ENCODE measurements at regions not wholly inside any gene's neighbourhood (a gene's known extent, or its start where the extent isn't known, plus 50 kb on each side); places are given as distances from the start of the nearest gene placed in this dataset.

DNA sequence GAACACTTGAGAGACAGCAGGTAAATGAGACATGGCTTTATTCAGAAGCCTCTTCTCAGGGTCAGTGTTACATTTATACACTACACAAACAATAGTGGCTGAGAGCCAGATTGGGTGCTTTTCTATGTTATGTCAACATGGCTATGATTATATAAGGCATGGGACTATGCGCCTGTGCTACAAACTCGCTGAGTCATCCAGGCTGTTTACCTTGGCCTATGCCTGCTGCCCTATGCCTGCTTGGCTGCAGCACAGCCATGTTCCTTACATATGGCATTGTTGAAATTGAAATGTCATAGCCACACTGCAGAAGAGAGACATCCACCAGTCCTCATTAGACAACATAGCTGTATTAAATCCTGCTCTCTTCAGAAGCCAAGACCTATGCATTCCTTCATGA, 236.3 kb upstream of the NWD2 start:
- no peak for DNase-seq (ENCODE audit: low read depth, low spot score)
- TF ChIP-seq ZNF274 (IDR thresholded peaks at IDR 0.05; ENCODE audit: low read depth, low read length), result no peak
- no peaks in the 10 kb centered on the region for H3K4me1 ChIP-seq (ENCODE audit: insufficient read depth, insufficient read length)
- no peaks in the 10 kb centered on the region for H3K27me3 ChIP-seq (ENCODE audit: insufficient read depth, insufficient read length)
- no peak overlapping the region for H3K4me3 ChIP-seq (ENCODE audit: insufficient read length, low read depth)
- H3K9me3 ChIP-seq (ENCODE audit: insufficient read depth, low read length), result no peaks in the 10 kb centered on the region; the same call in 1 of the 2 replicates
- H3K9ac ChIP-seq (ENCODE audit: insufficient read length, low read depth), result no peak overlapping the region
- H3K36me3 ChIP-seq (ENCODE audit: insufficient read depth, insufficient read length, low read length), result no peaks in the 10 kb centered on the region

DNA sequence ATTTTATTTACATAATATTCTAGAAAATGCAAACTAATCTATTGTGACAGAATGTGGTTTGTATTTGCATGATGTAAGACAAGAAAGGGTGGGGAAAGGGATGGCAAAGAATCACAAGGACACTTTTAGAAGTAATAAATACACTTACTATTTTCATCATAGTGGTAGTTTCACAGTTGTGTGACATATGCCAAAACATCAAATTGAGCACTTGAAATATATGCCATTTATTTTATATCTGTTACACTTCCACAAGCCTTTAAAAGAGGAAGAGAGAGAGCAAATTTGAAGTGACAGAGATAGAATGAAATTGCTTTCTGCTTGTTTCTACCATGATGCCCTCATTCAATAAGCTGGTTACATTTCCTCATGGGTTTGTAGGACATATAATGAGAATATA, 230.0 kb upstream of the NWD2 start:
- no peaks in the 10 kb centered on the region for H3K36me3 ChIP-seq (ENCODE audit: insufficient read depth, insufficient read length, low read length)
- DNase-seq (ENCODE audit: low read depth, low spot score), result no peak
- H3K4me1 ChIP-seq (ENCODE audit: insufficient read depth, insufficient read length), result no peaks in the 10 kb centered on the region
- no peaks in the 10 kb centered on the region for H3K9me3 ChIP-seq (ENCODE audit: insufficient read depth, low read length)
- no peak overlapping the region for H3K9ac ChIP-seq (ENCODE audit: insufficient read length, low read depth)
- no peak overlapping the region for H3K4me3 ChIP-seq (ENCODE audit: insufficient read length, low read depth)
- no peaks in the 10 kb centered on the region for H3K27me3 ChIP-seq (ENCODE audit: insufficient read depth, insufficient read length)
- TF ChIP-seq SUZ12 (IDR thresholded peaks at IDR 0.05; ENCODE audit: extremely low read depth, insufficient read depth, insufficient read length), result no peak
- TF ChIP-seq ZNF274 (IDR thresholded peaks at IDR 0.05; ENCODE audit: low read depth, low read length), result no peak
- no peak for TF ChIP-seq YY1 (IDR thresholded peaks at IDR 0.05; ENCODE audit: insufficient read depth, insufficient read length)

DNA sequence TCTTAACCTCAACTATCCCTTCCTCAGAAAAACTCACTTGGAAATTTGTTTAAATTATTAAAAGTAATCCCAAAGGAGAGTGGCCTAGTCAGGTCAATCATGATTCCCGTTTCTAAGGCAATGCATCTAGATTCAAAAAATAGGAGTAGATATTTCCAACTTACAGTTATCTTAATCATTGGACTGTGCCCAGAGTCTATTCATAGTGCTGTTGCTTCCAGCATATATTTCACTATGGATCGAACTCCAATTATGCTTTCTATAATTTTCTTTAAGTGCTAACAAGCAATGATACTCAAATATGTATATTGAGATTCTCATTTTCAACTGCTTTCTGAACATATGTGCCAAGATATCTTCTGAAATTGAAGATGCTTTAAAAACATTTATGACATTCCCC, 229.2 kb upstream of the NWD2 start:
- no peaks in the 10 kb centered on the region for H3K27me3 ChIP-seq (ENCODE audit: insufficient read depth, insufficient read length)

DNA sequence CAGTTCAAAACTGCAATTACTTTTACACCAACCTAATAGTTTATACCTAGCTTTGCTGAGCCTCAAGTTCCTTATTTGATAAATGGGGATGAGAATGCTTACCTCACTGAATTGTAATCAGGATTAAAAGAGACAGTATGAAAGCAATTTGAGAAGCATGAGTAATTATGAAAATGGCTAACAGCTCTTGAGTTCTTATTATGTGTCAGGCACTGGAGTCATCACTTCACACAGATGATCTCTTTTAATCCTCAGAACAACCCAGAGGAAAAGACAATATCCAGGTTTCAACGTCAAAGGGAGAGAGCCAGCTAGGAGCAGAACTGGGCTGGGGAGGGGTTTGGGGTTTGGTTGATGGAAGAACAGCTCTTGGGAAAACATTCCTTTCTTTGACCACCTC, 221.0 kb upstream of the NWD2 start:
- DNase-seq (ENCODE audit: low read depth, low spot score), result no peak
- H3K4me1 ChIP-seq (ENCODE audit: insufficient read depth, insufficient read length), result no peaks in the 10 kb centered on the region
- H3K4me3 ChIP-seq (ENCODE audit: insufficient read length, low read depth), result no peak overlapping the region
- H3K36me3 ChIP-seq (ENCODE audit: insufficient read depth, insufficient read length, low read length), result no peaks in the 10 kb centered on the region
- H3K27me3 ChIP-seq (ENCODE audit: insufficient read depth, insufficient read length), result no peaks in the 10 kb centered on the region
- no peak for TF ChIP-seq YY1 (IDR thresholded peaks at IDR 0.05; ENCODE audit: insufficient read depth, insufficient read length)
- TF ChIP-seq ZNF274 (IDR thresholded peaks at IDR 0.05; ENCODE audit: low read depth, low read length), result no peak
- no peak for TF ChIP-seq SUZ12 (IDR thresholded peaks at IDR 0.05; ENCODE audit: extremely low read depth, insufficient read depth, insufficient read length)
- H3K9me3 ChIP-seq (ENCODE audit: insufficient read depth, low read length), result no peaks in the 10 kb centered on the region
- H3K9ac ChIP-seq (ENCODE audit: insufficient read length, low read depth), result no peak overlapping the region

More for the DNA sequence above, 229.2 kb upstream of the NWD2 start:
- H3K36me3 ChIP-seq (ENCODE audit: insufficient read depth, insufficient read length, low read length), result no peaks in the 10 kb centered on the region
- no peak for DNase-seq (ENCODE audit: low read depth, low spot score)
- H3K4me1 ChIP-seq (ENCODE audit: insufficient read depth, insufficient read length), result no peaks in the 10 kb centered on the region
- H3K9me3 ChIP-seq (ENCODE audit: insufficient read depth, low read length), result no peaks in the 10 kb centered on the region
- no peak overlapping the region for H3K4me3 ChIP-seq (ENCODE audit: insufficient read length, low read depth)
- no peak overlapping the region for H3K9ac ChIP-seq (ENCODE audit: insufficient read length, low read depth)
- TF ChIP-seq YY1 (IDR thresholded peaks at IDR 0.05; ENCODE audit: insufficient read depth, insufficient read length) (no peak), ZNF274 (IDR thresholded peaks at IDR 0.05; ENCODE audit: low read depth, low read length) (no peak), SUZ12 (IDR thresholded peaks at IDR 0.05; ENCODE audit: extremely low read depth, insufficient read depth, insufficient read length) (no peak)

DNA sequence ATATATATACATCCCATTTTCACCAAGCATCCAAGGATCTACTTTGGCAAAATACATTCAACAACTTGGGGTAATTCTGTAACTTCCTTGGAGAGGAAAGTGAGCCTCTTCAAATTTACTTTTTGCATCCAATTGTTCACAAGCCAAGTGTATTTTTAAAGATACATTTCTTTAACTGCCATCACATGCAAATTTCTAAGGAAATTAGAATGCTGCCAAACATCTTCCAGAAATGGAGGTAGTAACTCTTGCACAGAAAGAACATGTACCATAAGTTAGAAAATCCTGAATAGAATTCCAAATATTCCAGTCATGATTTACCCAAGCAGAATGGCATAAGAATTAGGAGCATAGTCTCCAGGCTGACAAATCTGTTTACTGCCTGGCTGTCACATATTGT, 220.5 kb upstream of the NWD2 start:
- DNase-seq (ENCODE audit: low read depth, low spot score), result no peak

DNA sequence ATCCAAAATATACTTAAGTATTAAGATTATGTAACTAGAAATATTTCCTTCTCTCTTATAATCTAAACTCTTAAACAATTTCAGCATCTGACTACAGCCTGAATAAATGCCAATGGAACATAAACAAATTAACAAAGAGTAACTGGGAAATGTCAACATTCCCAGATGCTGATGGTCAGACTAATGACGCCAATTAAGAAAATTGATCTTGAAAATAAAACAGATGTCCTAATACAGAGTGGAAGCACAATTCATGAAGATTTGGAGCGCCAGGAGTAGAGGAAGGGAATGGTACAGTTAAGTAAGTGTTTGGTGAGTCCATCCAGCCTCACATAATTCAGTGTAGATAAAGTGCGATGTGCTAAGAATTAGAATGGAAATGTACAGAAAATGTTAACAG, 203.7 kb upstream of the NWD2 start:
- H3K4me1 ChIP-seq (ENCODE audit: insufficient read depth, insufficient read length), result no peaks in the 10 kb centered on the region
- H3K9ac ChIP-seq (ENCODE audit: insufficient read length, low read depth), result no peak overlapping the region
- H3K9me3 ChIP-seq (ENCODE audit: insufficient read depth, low read length), result no peaks in the 10 kb centered on the region
- H3K36me3 ChIP-seq (ENCODE audit: insufficient read depth, insufficient read length, low read length), result no peaks in the 10 kb centered on the region
- no peak overlapping the region for H3K4me3 ChIP-seq (ENCODE audit: insufficient read length, low read depth)
- H3K27me3 ChIP-seq (ENCODE audit: insufficient read depth, insufficient read length), result no peaks in the 10 kb centered on the region
- TF ChIP-seq ZNF274 (IDR thresholded peaks at IDR 0.05; ENCODE audit: low read depth, low read length) (no peak), YY1 (IDR thresholded peaks at IDR 0.05; ENCODE audit: insufficient read depth, insufficient read length) (no peak), SUZ12 (IDR thresholded peaks at IDR 0.05; ENCODE audit: extremely low read depth, insufficient read depth, insufficient read length) (no peak)
- DNase-seq (ENCODE audit: low read depth, low spot score), result no peak

More for the DNA sequence above, 220.5 kb upstream of the NWD2 start:
- Histone ChIP-seq H3K36me3 (ENCODE audit: insufficient read depth, insufficient read length, low read length) (no peaks in the 10 kb centered on the region), H3K9me3 (ENCODE audit: insufficient read depth, low read length) (no peaks in the 10 kb centered on the region), H3K4me3 (ENCODE audit: insufficient read length, low read depth) (no peak overlapping the region), H3K4me1 (ENCODE audit: insufficient read depth, insufficient read length) (no peaks in the 10 kb centered on the region), H3K9ac (ENCODE audit: insufficient read length, low read depth) (no peak overlapping the region), H3K27me3 (ENCODE audit: insufficient read depth, insufficient read length) (no peaks in the 10 kb centered on the region)
- TF ChIP-seq SUZ12 (IDR thresholded peaks at IDR 0.05; ENCODE audit: extremely low read depth, insufficient read depth, insufficient read length), result no peak

DNA sequence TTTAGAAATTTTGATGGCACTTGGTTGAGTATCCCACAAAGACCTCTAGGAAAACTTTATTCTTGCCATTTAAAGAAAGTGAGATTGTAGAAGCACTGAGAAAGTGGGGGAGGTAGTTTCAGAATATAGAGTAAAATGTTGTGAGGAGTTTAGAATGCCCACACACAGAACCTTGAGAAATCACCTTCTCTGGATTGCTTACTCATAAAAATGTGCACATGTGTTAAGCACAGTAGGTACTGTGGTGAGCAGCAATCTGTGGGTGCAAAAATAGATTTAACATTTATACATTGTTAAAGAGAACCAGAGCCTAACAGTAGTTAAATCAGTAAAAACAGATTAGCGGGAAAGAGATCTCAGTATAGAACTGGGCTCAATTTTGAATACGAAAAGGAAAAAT, 201.2 kb upstream of the NWD2 start:
- no peak overlapping the region for H3K4me3 ChIP-seq (ENCODE audit: insufficient read length, low read depth)
- no peak overlapping the region for H3K9ac ChIP-seq (ENCODE audit: insufficient read length, low read depth)
- H3K27me3 ChIP-seq (ENCODE audit: insufficient read depth, insufficient read length), result no peaks in the 10 kb centered on the region
- H3K36me3 ChIP-seq (ENCODE audit: insufficient read depth, insufficient read length, low read length), result no peaks in the 10 kb centered on the region
- no peaks in the 10 kb centered on the region for H3K4me1 ChIP-seq (ENCODE audit: insufficient read depth, insufficient read length)
- TF ChIP-seq SUZ12 (IDR thresholded peaks at IDR 0.05; ENCODE audit: extremely low read depth, insufficient read depth, insufficient read length) (no peak), YY1 (IDR thresholded peaks at IDR 0.05; ENCODE audit: insufficient read depth, insufficient read length) (no peak), ZNF274 (IDR thresholded peaks at IDR 0.05; ENCODE audit: low read depth, low read length) (no peak)
- H3K9me3 ChIP-seq (ENCODE audit: insufficient read depth, low read length), result no peaks in the 10 kb centered on the region
- DNase-seq (ENCODE audit: low read depth, low spot score), result no peak

DNA sequence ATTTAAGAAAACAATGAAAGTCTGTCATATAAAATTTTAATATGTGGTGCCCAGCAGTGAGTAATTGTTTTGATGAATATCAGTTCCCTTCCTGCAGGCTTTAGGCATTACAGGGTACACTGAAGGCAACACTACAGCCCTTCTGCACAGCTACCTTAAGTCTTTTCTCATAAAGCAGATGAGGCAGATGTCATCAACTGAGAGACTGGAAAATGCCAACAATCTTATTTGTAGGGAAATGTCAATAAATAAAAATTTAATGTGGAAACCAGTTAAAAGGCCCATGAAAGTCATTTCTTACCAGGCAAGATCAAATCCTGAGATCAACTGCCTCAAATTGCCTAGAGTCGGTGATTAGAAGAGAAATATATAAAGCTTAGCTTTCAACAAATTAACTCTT, 193.4 kb upstream of the NWD2 start:
- Histone ChIP-seq H3K4me3 (ENCODE audit: insufficient read length, low read depth) (no peak overlapping the region), H3K9ac (ENCODE audit: insufficient read length, low read depth) (no peak overlapping the region), H3K9me3 (ENCODE audit: insufficient read depth, low read length) (no peaks in the 10 kb centered on the region), H3K36me3 (ENCODE audit: insufficient read depth, insufficient read length, low read length) (no peaks in the 10 kb centered on the region), H3K4me1 (ENCODE audit: insufficient read depth, insufficient read length) (no peaks in the 10 kb centered on the region), H3K27me3 (ENCODE audit: insufficient read depth, insufficient read length) (no peaks in the 10 kb centered on the region)
- DNase-seq (ENCODE audit: low read depth, low spot score), result no peak
- TF ChIP-seq YY1 (IDR thresholded peaks at IDR 0.05; ENCODE audit: insufficient read depth, insufficient read length) (no peak), SUZ12 (IDR thresholded peaks at IDR 0.05; ENCODE audit: extremely low read depth, insufficient read depth, insufficient read length) (no peak), ZNF274 (IDR thresholded peaks at IDR 0.05; ENCODE audit: low read depth, low read length) (no peak)

Measured in NT2/D1 (cell line).